HepG2 (cell line): ENCODE measurements at regions not wholly inside any gene's neighbourhood (a gene's known extent, or its start where the extent isn't known, plus 50 kb on each side); places are given as distances from the start of the nearest gene placed in this dataset.

ENCODE experiments used
- EP300 ChIP-seq, 3 experiments: sonication (generic) in 1 of 3; formaldehyde crosslinking in 1 of 3; IDR thresholded peaks; 2 replicates each; pipeline versions ENCODE4 v1.5.1 to v1.6.1; 2011 to 2020; ENCODE audit warnings: low read depth in 2 of 3, low read length in 2 of 3, borderline replicate concordance in 1 of 3, improper control_type of control experiment in 1 of 3, mild to moderate bottlenecking in 1 of 3, missing genetic modification reagents in 1 of 3, moderate library complexity in 1 of 3
- ZBTB8A ChIP-seq: sonication (generic); formaldehyde crosslinking; IDR thresholded peaks from 2 replicates; pipeline ENCODE4 v1.4.0; 2020; ENCODE audit warnings: mild to moderate bottlenecking, low read depth, missing genetic modification reagents, borderline replicate concordance
- ZNF660 ChIP-seq: sonication (generic); formaldehyde crosslinking; IDR thresholded peaks from 2 replicates; pipeline ENCODE4 v1.5.1; 2020; ENCODE audit warnings: mild to moderate bottlenecking, low read depth, missing genetic modification reagents, borderline replicate concordance

- TF ChIP-seq ZNF660 (CRISPR knock-in tag) (no peak), ZBTB8A (CRISPR knock-in tag) (no peak), EP300 (IDR thresholded peaks at IDR 0.05; ENCODE audit: low read depth in 2 of 2, low read length in 2 of 2) (no peak), EP300 (CRISPR knock-in tag; IDR thresholded peaks at IDR 0.05; ENCODE audit: borderline replicate concordance) (no peak)
These were observed 226.6 kb upstream of the HES1 start for GRCh38 chr3:193909387-193909786.
